C4-2B (cell line): ENCODE measurements at regions not wholly inside any gene's neighbourhood (a gene's known extent, or its start where the extent isn't known, plus 50 kb on each side); places are given as distances from the start of the nearest gene placed in this dataset.

Experiments used
- ZFX ChIP-seq: fragments of 450-650 bp; IDR thresholded peaks from 2 replicates; pipeline ENCODE4 v1.6.1; 2017
- TF ChIP-seq, protein P1 (sequence below): fragments of 450-650 bp; conservative IDR thresholded peaks from 2 replicates; pipeline ENCODE4 v1.5.1; 2017; ENCODE audit warnings: mild to moderate bottlenecking

- TF ChIP-seq, protein P1, sequence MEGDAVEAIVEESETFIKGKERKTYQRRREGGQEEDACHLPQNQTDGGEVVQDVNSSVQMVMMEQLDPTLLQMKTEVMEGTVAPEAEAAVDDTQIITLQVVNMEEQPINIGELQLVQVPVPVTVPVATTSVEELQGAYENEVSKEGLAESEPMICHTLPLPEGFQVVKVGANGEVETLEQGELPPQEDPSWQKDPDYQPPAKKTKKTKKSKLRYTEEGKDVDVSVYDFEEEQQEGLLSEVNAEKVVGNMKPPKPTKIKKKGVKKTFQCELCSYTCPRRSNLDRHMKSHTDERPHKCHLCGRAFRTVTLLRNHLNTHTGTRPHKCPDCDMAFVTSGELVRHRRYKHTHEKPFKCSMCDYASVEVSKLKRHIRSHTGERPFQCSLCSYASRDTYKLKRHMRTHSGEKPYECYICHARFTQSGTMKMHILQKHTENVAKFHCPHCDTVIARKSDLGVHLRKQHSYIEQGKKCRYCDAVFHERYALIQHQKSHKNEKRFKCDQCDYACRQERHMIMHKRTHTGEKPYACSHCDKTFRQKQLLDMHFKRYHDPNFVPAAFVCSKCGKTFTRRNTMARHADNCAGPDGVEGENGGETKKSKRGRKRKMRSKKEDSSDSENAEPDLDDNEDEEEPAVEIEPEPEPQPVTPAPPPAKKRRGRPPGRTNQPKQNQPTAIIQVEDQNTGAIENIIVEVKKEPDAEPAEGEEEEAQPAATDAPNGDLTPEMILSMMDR = no peak
- no peak for TF ChIP-seq ZFX
Observed at GRCh38 chr18:22469061-22469734, 51.5 kb upstream of the CTAGE1 start.
